ENCODE measurements at regions not wholly inside any gene's neighbourhood (a gene's known extent, or its start where the extent isn't known, plus 50 kb on each side); places are given as distances from the start of the nearest gene placed in this dataset.

- Histone ChIP-seq H3K36me3 (no peaks in the 10 kb centered on the region), H3K9me3 (no peaks in the 10 kb centered on the region), H3K27me3 (no peaks in the 10 kb centered on the region), H3K27ac (no peak overlapping the region), H3K4me1 (no peaks in the 10 kb centered on the region), H3K4me3 (no peak overlapping the region)
- no peak for TF ChIP-seq POLR2AphosphoS5 (IDR thresholded peaks at IDR 0.05)
- no peak for TF ChIP-seq CTCF (IDR thresholded peaks at IDR 0.05)
- no peak for TF ChIP-seq POLR2A (IDR thresholded peaks at IDR 0.05)
- whole genome bisulfite sequencing, 2 donors (ENCODE audit: low coverage in 1 of 2): 43 to 58% methylated on average over 6 of the region's 6 CpGs
- no peak for DNase-seq
- intact Hi-C loops (cut with DNase I; ENCODE audit: low total_unique reads) (no loop called here), in situ Hi-C loops (cut with MboI; ENCODE audit: low pct_ligation_motif_present in 1 of 4, low pct_unique_long_range_greater_than_20kb in 1 of 4, low sequenced_read_pairs in 3 of 4) (no loop called here)
These were observed 541.1 kb downstream of the HAO1 start for GRCh38 chr20:7399114-7399513.

- H3K4me3 ChIP-seq: no peak overlapping the region
- no peaks in the 10 kb centered on the region for H3K4me1 ChIP-seq
- 40 to 48% methylated on average over 3 of the region's 3 CpGs for WGBS, 2 donors (ENCODE audit: low coverage in 1 of 2)
- no peaks in the 10 kb centered on the region for H3K36me3 ChIP-seq
- H3K27me3 ChIP-seq: no peaks in the 10 kb centered on the region
- H3K9me3 ChIP-seq: no peaks in the 10 kb centered on the region
- DNase-seq: no peak
- intact Hi-C loops (cut with DNase I; ENCODE audit: low total_unique reads): no loop called here
- TF ChIP-seq CTCF (IDR thresholded peaks at IDR 0.05) (no peak), POLR2A (IDR thresholded peaks at IDR 0.05) (no peak), EP300 (IDR thresholded peaks at IDR 0.05; ENCODE audit: low read depth) (no peak), POLR2AphosphoS5 (IDR thresholded peaks at IDR 0.05) (no peak)
- in situ Hi-C loops (cut with MboI; ENCODE audit: low pct_ligation_motif_present in 1 of 4, low pct_unique_long_range_greater_than_20kb in 1 of 4, low sequenced_read_pairs in 3 of 4): no loop called here
- H3K27ac ChIP-seq: no peak overlapping the region
These were observed 540.7 kb downstream of the HAO1 start for GRCh38 chr20:7399575-7399974.

GRCh38 chr20:7406671-7407070, 533.6 kb downstream of the HAO1 start:
- 71 to 89% methylated on average over 1 of the region's 1 CpG for WGBS, 2 donors (ENCODE audit: low coverage in 1 of 2)

GRCh38 chr20:7410150-7410549, 530.1 kb downstream of the HAO1 start:
- H3K27me3 ChIP-seq: no peaks in the 10 kb centered on the region
- no peaks in the 10 kb centered on the region for H3K4me1 ChIP-seq
- 53 to 64% methylated on average over 3 of the region's 3 CpGs for WGBS, 2 donors (ENCODE audit: low coverage in 1 of 2)
- H3K4me3 ChIP-seq: no peak overlapping the region
- in situ Hi-C loops (cut with MboI; ENCODE audit: low pct_ligation_motif_present in 1 of 4, low pct_unique_long_range_greater_than_20kb in 1 of 4, low sequenced_read_pairs in 3 of 4): no loop called here
- no peaks in the 10 kb centered on the region for H3K36me3 ChIP-seq
- H3K9me3 ChIP-seq: no peaks in the 10 kb centered on the region
- no peak for DNase-seq
- intact Hi-C loops (cut with DNase I; ENCODE audit: low total_unique reads): no loop called here
- no peak overlapping the region for H3K27ac ChIP-seq
- TF ChIP-seq EP300 (IDR thresholded peaks at IDR 0.05; ENCODE audit: low read depth): no peak
- TF ChIP-seq POLR2AphosphoS5 (IDR thresholded peaks at IDR 0.05): no peak
- TF ChIP-seq POLR2A (IDR thresholded peaks at IDR 0.05): no peak
- no peak for TF ChIP-seq CTCF (IDR thresholded peaks at IDR 0.05)

More at GRCh38 chr20:7406671-7407070, 533.6 kb downstream of the HAO1 start:
- H3K36me3 ChIP-seq: no peaks in the 10 kb centered on the region
- no peak overlapping the region for H3K27ac ChIP-seq
- H3K27me3 ChIP-seq: no peaks in the 10 kb centered on the region
- intact Hi-C loops (cut with DNase I; ENCODE audit: low total_unique reads): no loop called here
- no peaks in the 10 kb centered on the region for H3K4me1 ChIP-seq
- no peak for TF ChIP-seq POLR2A (IDR thresholded peaks at IDR 0.05)
- TF ChIP-seq EP300 (IDR thresholded peaks at IDR 0.05; ENCODE audit: low read depth): no peak
- no peak for TF ChIP-seq CTCF (IDR thresholded peaks at IDR 0.05)
- no peak for TF ChIP-seq POLR2AphosphoS5 (IDR thresholded peaks at IDR 0.05)
- no peak overlapping the region for H3K4me3 ChIP-seq
- DNase-seq: no peak
- in situ Hi-C loops (cut with MboI; ENCODE audit: low pct_ligation_motif_present in 1 of 4, low pct_unique_long_range_greater_than_20kb in 1 of 4, low sequenced_read_pairs in 3 of 4): no loop called here
- H3K9me3 ChIP-seq: no peaks in the 10 kb centered on the region

All from transverse colon (tissue), 4 donors.